ENCODE measurements at regions not wholly inside any gene's neighbourhood (a gene's known extent, or its start where the extent isn't known, plus 50 kb on each side); places are given as distances from the start of the nearest gene placed in this dataset.

- no peak for TF ChIP-seq CTCF (IDR thresholded peaks at IDR 0.05; ENCODE audit: insufficient read depth, low read length)
- no peak for TF ChIP-seq GABPA (IDR thresholded peaks at IDR 0.05; ENCODE audit: low read depth)
Measured at GRCh38 chr15:62279041-62279440, 114.0 kb upstream of the C2CD4B start.
